PC-3 (cell line): ENCODE measurements at regions not wholly inside any gene's neighbourhood (a gene's known extent, or its start where the extent isn't known, plus 50 kb on each side); places are given as distances from the start of the nearest gene placed in this dataset.

ENCODE experiments used
- ATAC-seq: fragments of 200-7000 bp; cut with Tn5 transposase; 2 replicates; pipeline ENCODE4 v1.9.1; 2020; ENCODE audit warnings: mild to moderate bottlenecking, moderate library complexity
- BruUV-seq: library from RNA; stranded (reverse); fragments of 400-500 nt; replicated peaks from 2 replicates; lab custom pipeline; 2021; lab: Mats Ljungman, UMichigan
- CTCF ChIA-PET: fragments of 300-600 bp; sonication (Branson Sonifier 250); formaldehyde crosslinking; loops from one replicate; lab custom pipeline; 2022; ENCODE audit warnings: antibody characterized with exemption; lab: Charles Lee
- POLR2A ChIA-PET: fragments of 300-600 bp; sonication (Branson Sonifier 250); formaldehyde crosslinking; loops from one replicate; lab custom pipeline; 2022; ENCODE audit warnings: antibody characterized with exemption; ENCODE audit not compliant: unreplicated experiment; lab: Charles Lee
- DNase-seq: peaks from one replicate; pipeline ENCODE4 v3.0.0-alpha.2; 2015
- H2AFZ ChIP-seq: fragments of 300-600 bp; sonication (generic); 2 replicates; pipeline ENCODE4 v1.6.0; 2016; ENCODE audit warnings: antibody characterized with exemption, low read length
- H3F3A ChIP-seq: fragments of 300-600 bp; sonication (generic); one replicate; pipeline ENCODE4 v1.6.0; 2017; ENCODE audit warnings: antibody characterized with exemption, low read length, control low read depth, mild to moderate bottlenecking; ENCODE audit not compliant: unreplicated experiment
- H3K27ac ChIP-seq: fragments of 300-600 bp; sonication (generic); 2 replicates; pipeline ENCODE4 v1.5.1; 2016; ENCODE audit warnings: mild to moderate bottlenecking, low read length
- H3K27me3 ChIP-seq: fragments of 300-600 bp; sonication (generic); 2 replicates; pipeline ENCODE4 v1.6.1; 2016; ENCODE audit warnings: low read length, mixed read lengths
- H3K36me3 ChIP-seq: fragments of 300-600 bp; sonication (generic); 2 replicates; pipeline ENCODE4 v1.6.1; 2016; ENCODE audit warnings: low read depth, mixed run types, low read length, mixed read lengths
- H3K4me1 ChIP-seq: fragments of 300-600 bp; sonication (generic); 2 replicates; pipeline ENCODE4 v1.5.1; 2016; ENCODE audit warnings: low read length; ENCODE audit not compliant: insufficient read depth
- H3K4me2 ChIP-seq: fragments of 300-600 bp; sonication (generic); 2 replicates; pipeline ENCODE4 v1.6.0; 2016; ENCODE audit warnings: low read length
- H3K4me3 ChIP-seq: fragments of 300-600 bp; sonication (generic); 2 replicates; pipeline ENCODE4 v1.5.1; 2016; ENCODE audit warnings: mild to moderate bottlenecking, low read length, mixed read lengths
- H3K79me2 ChIP-seq: fragments of 300-600 bp; sonication (generic); 2 replicates; pipeline ENCODE4 v1.6.1; 2017; ENCODE audit warnings: low read length, mixed read lengths
- H3K9ac ChIP-seq: fragments of 300-600 bp; sonication (generic); 2 replicates; pipeline ENCODE4 v1.6.0; 2016; ENCODE audit warnings: mild to moderate bottlenecking, low read length
- H3K9me2 ChIP-seq: fragments of 300-600 bp; sonication (generic); replicated peaks from 2 replicates; pipeline ENCODE4 v1.6.1; 2016; ENCODE audit warnings: mixed run types, low read length, mixed read lengths
- H3K9me3 ChIP-seq: fragments of 300-600 bp; sonication (generic); 2 replicates; pipeline ENCODE4 v1.6.1; 2016; ENCODE audit warnings: low read length, mixed read lengths
- H4K20me1 ChIP-seq: fragments of 300-600 bp; sonication (generic); 2 replicates; pipeline ENCODE4 v1.6.1; 2016; ENCODE audit warnings: low read length, mixed read lengths
- EZH2 ChIP-seq: fragments of 300-600 bp; sonication (generic); IDR thresholded peaks from one replicate; pipeline ENCODE4 v1.6.1; 2017; ENCODE audit warnings: antibody characterized with exemption, mild to moderate bottlenecking, low read length; ENCODE audit not compliant: unreplicated experiment
- EZH2phosphoT487 ChIP-seq: fragments of 300-600 bp; sonication (generic); IDR thresholded peaks from 2 replicates; pipeline ENCODE4 v1.6.1; 2018; ENCODE audit warnings: mild to moderate bottlenecking, antibody characterized with exemption, low read length, borderline replicate concordance
- intact Hi-C: fragments of 100-400 bp; cut with micrococcal nuclease; formaldehyde crosslinking; loops from 2 replicates; pipeline ENCODE4 v1.9.0; 2023
- TF ChIP-seq, protein P1 (sequence below): fragments of 300-600 bp; sonication (generic); conservative IDR thresholded peaks from 2 replicates; pipeline ENCODE4 v1.5.1; 2017; ENCODE audit warnings: antibody characterized with exemption, low read depth, mild to moderate bottlenecking, low read length

DNA sequence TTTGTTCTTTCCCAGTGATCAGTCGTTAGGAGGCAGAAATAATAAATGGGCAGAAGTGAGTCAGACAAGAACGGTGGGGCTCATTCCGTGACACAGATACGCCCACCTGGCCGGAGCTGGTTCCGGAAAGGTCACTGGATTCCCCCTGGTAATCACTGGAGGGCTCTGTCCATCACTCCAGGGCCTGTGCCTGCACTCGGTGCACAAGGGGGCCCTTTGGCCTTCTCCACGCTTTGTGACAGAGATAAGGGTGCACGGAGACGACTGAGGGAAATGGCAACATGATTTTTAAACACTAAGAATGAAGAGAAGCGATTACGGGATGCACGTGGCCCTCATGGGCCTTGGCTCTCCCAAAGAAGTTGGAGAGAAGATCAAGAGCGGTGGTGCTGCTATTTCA lies 84.4 kb downstream of the PTGR3 start:
- no peak for DNase-seq
- POLR2A ChIA-PET, result no interaction called here
- CTCF ChIA-PET, result no interaction called here
- Histone ChIP-seq H3K9me2 (no peaks in the 10 kb centered on the region), H3K27ac (no peak overlapping the region), H3K9ac (no peak overlapping the region), H4K20me1 (no peaks in the 10 kb centered on the region), H3K9me3 (no peaks in the 10 kb centered on the region), H3K4me1 (no peaks in the 10 kb centered on the region; the same call in 1 of the 2 replicates), H3K36me3 (no peaks in the 10 kb centered on the region), H3K4me2 (peak overlapping the region; percentile 80; the same call in 1 of the 2 replicates), H3F3A (no peaks in the 10 kb centered on the region), H2AFZ (peak overlapping the region; percentile 79; the same call in 1 of the 2 replicates), H3K4me3 (peak overlapping the region; percentile 63), H3K27me3 (no peaks in the 10 kb centered on the region), H3K79me2 (no peaks in the 10 kb centered on the region)
- TF ChIP-seq, protein P1, sequence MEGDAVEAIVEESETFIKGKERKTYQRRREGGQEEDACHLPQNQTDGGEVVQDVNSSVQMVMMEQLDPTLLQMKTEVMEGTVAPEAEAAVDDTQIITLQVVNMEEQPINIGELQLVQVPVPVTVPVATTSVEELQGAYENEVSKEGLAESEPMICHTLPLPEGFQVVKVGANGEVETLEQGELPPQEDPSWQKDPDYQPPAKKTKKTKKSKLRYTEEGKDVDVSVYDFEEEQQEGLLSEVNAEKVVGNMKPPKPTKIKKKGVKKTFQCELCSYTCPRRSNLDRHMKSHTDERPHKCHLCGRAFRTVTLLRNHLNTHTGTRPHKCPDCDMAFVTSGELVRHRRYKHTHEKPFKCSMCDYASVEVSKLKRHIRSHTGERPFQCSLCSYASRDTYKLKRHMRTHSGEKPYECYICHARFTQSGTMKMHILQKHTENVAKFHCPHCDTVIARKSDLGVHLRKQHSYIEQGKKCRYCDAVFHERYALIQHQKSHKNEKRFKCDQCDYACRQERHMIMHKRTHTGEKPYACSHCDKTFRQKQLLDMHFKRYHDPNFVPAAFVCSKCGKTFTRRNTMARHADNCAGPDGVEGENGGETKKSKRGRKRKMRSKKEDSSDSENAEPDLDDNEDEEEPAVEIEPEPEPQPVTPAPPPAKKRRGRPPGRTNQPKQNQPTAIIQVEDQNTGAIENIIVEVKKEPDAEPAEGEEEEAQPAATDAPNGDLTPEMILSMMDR, result no peak
- TF ChIP-seq EZH2 (no peak), EZH2phosphoT487 (no peak)
- ATAC-seq, result no peak
- intact Hi-C loops, result no loop called here
- no TSS peak for BruUV-seq

DNA sequence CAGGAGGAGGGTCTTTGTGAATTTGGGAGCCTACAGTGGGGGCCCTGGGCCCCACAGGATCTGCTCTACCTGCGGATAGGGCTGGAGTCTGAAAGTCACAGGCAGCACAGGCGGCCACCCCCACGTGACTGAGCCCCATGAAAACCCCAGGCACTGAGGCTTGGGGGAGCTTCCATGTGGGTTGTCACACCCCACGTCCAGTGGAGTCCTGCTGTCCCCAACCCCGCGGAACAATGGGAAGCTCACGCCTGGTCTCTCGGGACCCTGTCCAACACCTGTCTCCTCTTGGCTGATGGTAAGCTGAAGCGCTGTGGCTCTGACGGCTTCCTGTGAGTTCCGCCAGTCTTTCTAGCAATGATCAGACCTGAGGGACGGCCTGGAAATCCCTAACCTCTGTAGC lies 85.8 kb downstream of the PTGR3 start:
- intact Hi-C loops, result no loop called here
- BruUV-seq, result no TSS peak
- TF ChIP-seq, protein P1, result no peak
- no peak for TF ChIP-seq EZH2
- H4K20me1 ChIP-seq, result no peaks in the 10 kb centered on the region
- ChIA-PET POLR2A (no interaction called here), CTCF (no interaction called here)
- H3K27me3 ChIP-seq, result no peaks in the 10 kb centered on the region
- no peaks in the 10 kb centered on the region for H3K36me3 ChIP-seq
- H3K9ac ChIP-seq, result no peak overlapping the region
- no peak overlapping the region for H3K4me2 ChIP-seq
- H3K79me2 ChIP-seq, result no peaks in the 10 kb centered on the region
- no peaks in the 10 kb centered on the region for H3K9me2 ChIP-seq
- no peak overlapping the region for H2AFZ ChIP-seq
- DNase-seq (no peak), ATAC-seq (no peak)
- H3K27ac ChIP-seq, result no peak overlapping the region
- no peaks in the 10 kb centered on the region; the same call in 1 of the 2 replicates for H3K4me1 ChIP-seq
- no peaks in the 10 kb centered on the region for H3F3A ChIP-seq
- no peak overlapping the region for H3K4me3 ChIP-seq
- no peaks in the 10 kb centered on the region for H3K9me3 ChIP-seq

DNA sequence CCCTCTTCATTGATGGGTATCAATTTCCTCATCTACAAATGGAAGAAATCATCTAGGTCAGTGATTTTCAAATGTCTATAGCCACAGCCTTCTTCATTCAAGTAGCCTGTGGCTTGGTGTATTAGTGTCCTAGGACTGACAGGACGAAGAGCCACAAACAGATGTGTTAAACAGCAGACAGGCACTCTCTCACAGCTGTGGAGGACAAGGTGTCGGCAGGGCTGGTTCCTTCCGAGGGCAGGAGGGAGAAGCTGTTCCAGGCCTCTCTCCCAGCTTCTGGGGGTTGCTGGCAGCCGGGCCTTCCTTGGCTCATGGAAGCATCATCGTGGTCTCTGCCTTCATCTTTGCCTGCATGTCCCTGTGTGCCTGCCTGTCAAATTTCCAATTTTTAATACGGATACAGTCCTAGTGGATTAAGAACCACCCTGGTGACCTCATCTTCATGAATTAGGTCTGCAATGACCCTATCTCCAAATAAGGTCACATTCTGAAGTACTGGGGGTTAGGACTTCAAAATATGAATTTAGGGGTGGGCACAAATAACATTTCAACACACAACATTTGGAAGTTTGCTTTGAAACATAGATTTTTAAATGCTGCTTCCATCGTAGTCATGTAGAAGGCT lies 86.5 kb downstream of the PTGR3 start:
- no peaks in the 10 kb centered on the region; the same call in 1 of the 2 replicates for H3K4me1 ChIP-seq
- CTCF ChIA-PET, result no interaction called here
- POLR2A ChIA-PET, result interaction anchor here (0.5 kb wide), 1 partner anchor 168 kb away, joined by 3 read pairs; no protein-coding TSS in a partner anchor
- TF ChIP-seq EZH2, result no peak
- H3K9ac ChIP-seq, result no peak overlapping the region
- H3K27me3 ChIP-seq, result no peaks in the 10 kb centered on the region
- intact Hi-C loops, result no loop called here
- no peak overlapping the region for H3K4me3 ChIP-seq
- no peak overlapping the region for H3K4me2 ChIP-seq
- BruUV-seq, result no TSS peak
- no peaks in the 10 kb centered on the region for H3K36me3 ChIP-seq
- no peaks in the 10 kb centered on the region for H3K9me3 ChIP-seq
- H3K79me2 ChIP-seq, result no peaks in the 10 kb centered on the region
- H3K27ac ChIP-seq, result no peak overlapping the region
- H3F3A ChIP-seq, result no peaks in the 10 kb centered on the region
- no peak for DNase-seq
- ATAC-seq, result no peak
- no peak overlapping the region for H2AFZ ChIP-seq
- no peaks in the 10 kb centered on the region for H4K20me1 ChIP-seq
- H3K9me2 ChIP-seq, result no peaks in the 10 kb centered on the region
